Stomach (tissue), 8 donors: ENCODE measurements at regions not wholly inside any gene's neighbourhood (a gene's known extent, or its start where the extent isn't known, plus 50 kb on each side); places are given as distances from the start of the nearest gene placed in this dataset.

ENCODE experiments used
- DNase-seq, 2 donors: peaks; one replicate each; pipeline versions ENCODE4 v3.0.0 to v3.0.0-alpha.2; 2013 to 2019
- H3K27ac ChIP-seq, 5 donors: fragments of 200-600 bp in 4 of 5; sonication (generic) in 4 of 5; one replicate each; pipeline ENCODE4 v1.5.1; 2013 to 2019; ENCODE audit warnings: mild to moderate bottlenecking in 1 of 5, moderate library complexity in 1 of 5
- H3K27me3 ChIP-seq, 3 donors: fragments of 200-600 bp; sonication (generic); one replicate each; pipeline ENCODE4 v1.5.1; 2017 to 2019; ENCODE audit warnings: mixed run types in 1 of 3
- H3K36me3 ChIP-seq, 4 donors: fragments of 200-600 bp; sonication (generic); 1 replicate in 3 of 4; 2 replicates in 1 of 4; pipeline ENCODE4 v1.5.1; 2016 to 2019
- H3K4me1 ChIP-seq, 4 donors: fragments of 200-600 bp; sonication (generic); one replicate each; pipeline ENCODE4 v1.5.1; 2016 to 2019
- H3K4me3 ChIP-seq, 4 donors: fragments of 200-600 bp; sonication (generic) in 3 of 4; one replicate each; pipeline ENCODE4 v1.5.1; 2016 to 2019; ENCODE audit warnings: mild to moderate bottlenecking in 1 of 4
- H3K9me3 ChIP-seq, 4 donors: fragments of 200-600 bp; sonication (generic); one replicate each; pipeline ENCODE4 v1.5.1; 2016 to 2019
- EP300 ChIP-seq: sonication (generic); formaldehyde crosslinking; IDR thresholded peaks from one replicate; pipeline ENCODE4 v1.6.1; 2017; ENCODE audit warnings: antibody characterized with exemption
- POLR2A ChIP-seq, 4 donors: fragments of 450-650 bp; IDR thresholded peaks; one replicate each; pipeline ENCODE4 v1.6.1; 2016; ENCODE audit warnings: antibody characterized with exemption in 4 of 4, control low read depth in 2 of 4, mild to moderate bottlenecking in 1 of 4, moderate library complexity in 1 of 4
- POLR2AphosphoS5 ChIP-seq, 3 donors: sonication (generic); formaldehyde crosslinking; IDR thresholded peaks; one replicate each; pipeline ENCODE4 v1.6.1; 2016; ENCODE audit warnings: antibody characterized with exemption in 3 of 3
- WGBS, 5 donors: extraction: QIAGEN DNeasy Blood & Tissue Kit in 3 of 5; methylation state at CpG; one replicate each; pipeline versions ENCODE4 v1.1.5 to v1.1.7; 2013 to 2018; 5-methylcytosine and 5-hydroxymethylcytosine counted together
- intact Hi-C: fragments of 100-400 bp; cut with DNase I; formaldehyde crosslinking; loops from one replicate; pipeline ENCODE4 v1.15.1; 2023; ENCODE audit warnings: low total_unique reads
- TF ChIP-seq, protein P1 (sequence below), 7 experiments: fragments of 450-650 bp in 4 of 7; fragments of 200-600 bp in 3 of 7; sonication (generic) in 3 of 7; IDR thresholded peaks; one replicate each; pipeline ENCODE4 v1.5.1; 2016 to 2019; ENCODE audit warnings: antibody characterized with exemption in 7 of 7, control low read depth in 2 of 7, mild to moderate bottlenecking in 1 of 7
- donor health status: healthy with polysubstance abuse.
- donor health status: Bipolar disorder and iron deficiency.
- donor health status: healthy.

DNA sequence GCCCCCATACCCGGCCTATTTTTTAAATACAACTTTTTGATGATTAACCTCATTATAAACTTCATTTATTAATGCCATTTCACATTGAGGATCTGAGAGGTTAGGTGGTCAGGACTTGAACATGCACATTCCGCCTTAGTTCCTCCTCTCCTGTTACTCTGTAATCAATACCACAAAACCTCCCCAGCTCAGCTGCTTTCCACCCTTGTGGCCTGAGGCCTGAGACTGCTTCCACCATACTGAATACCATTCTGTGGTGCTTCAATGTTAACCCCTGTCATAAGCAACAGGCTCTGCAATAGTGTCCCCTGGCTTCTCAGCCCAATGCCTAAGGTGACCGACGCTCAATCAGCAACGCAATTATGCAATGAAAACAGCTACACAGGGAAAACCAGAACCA, 405.4 kb downstream of the ETS1 start:
- DNase-seq = no peak
- 88 to 96% (median 93%) methylated on average over 5 of the region's 5 CpGs for WGBS, 5 donors
- no peak for TF ChIP-seq POLR2AphosphoS5 (IDR thresholded peaks at IDR 0.05)
- TF ChIP-seq EP300 = no peak
- TF ChIP-seq POLR2A (IDR thresholded peaks at IDR 0.05) = no peak
- TF ChIP-seq, protein P1, sequence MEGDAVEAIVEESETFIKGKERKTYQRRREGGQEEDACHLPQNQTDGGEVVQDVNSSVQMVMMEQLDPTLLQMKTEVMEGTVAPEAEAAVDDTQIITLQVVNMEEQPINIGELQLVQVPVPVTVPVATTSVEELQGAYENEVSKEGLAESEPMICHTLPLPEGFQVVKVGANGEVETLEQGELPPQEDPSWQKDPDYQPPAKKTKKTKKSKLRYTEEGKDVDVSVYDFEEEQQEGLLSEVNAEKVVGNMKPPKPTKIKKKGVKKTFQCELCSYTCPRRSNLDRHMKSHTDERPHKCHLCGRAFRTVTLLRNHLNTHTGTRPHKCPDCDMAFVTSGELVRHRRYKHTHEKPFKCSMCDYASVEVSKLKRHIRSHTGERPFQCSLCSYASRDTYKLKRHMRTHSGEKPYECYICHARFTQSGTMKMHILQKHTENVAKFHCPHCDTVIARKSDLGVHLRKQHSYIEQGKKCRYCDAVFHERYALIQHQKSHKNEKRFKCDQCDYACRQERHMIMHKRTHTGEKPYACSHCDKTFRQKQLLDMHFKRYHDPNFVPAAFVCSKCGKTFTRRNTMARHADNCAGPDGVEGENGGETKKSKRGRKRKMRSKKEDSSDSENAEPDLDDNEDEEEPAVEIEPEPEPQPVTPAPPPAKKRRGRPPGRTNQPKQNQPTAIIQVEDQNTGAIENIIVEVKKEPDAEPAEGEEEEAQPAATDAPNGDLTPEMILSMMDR (IDR thresholded peaks at IDR 0.05) = no peak
- Histone ChIP-seq H3K27ac (no peak overlapping the region), H3K9me3 (no peaks in the 10 kb centered on the region), H3K4me3 (no peak overlapping the region), H3K4me1 (no peaks in the 10 kb centered on the region), H3K36me3 (no peaks in the 10 kb centered on the region), H3K27me3 (no peaks in the 10 kb centered on the region)
- intact Hi-C loops = no loop called here

DNA sequence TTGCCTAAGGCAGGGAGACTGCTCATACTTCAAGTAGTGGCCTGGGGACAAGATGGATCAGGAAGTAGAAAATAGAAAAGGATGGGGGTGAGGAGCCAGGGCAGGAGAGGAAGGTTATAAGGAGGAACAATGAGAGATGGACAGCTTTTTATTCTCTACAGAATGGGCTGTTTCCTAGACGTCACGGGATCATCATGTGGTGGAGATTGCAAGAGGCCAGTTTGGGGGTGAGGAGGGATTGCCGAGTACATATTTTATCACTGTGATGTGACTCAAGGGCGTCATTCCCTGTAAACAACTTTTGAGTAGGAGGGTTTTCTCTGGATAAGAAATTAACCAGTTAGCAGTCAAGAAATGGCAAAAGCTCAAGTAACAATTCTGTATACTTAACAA, 406.3 kb downstream of the ETS1 start:
- Histone ChIP-seq H3K4me3 (no peak overlapping the region), H3K9me3 (no peaks in the 10 kb centered on the region), H3K27me3 (no peaks in the 10 kb centered on the region), H3K36me3 (no peaks in the 10 kb centered on the region), H3K27ac (no peak overlapping the region), H3K4me1 (no peaks in the 10 kb centered on the region)
- TF ChIP-seq, protein P1 (IDR thresholded peaks at IDR 0.05) = no peak
- TF ChIP-seq EP300 (no peak), POLR2A (IDR thresholded peaks at IDR 0.05) (no peak), POLR2AphosphoS5 (IDR thresholded peaks at IDR 0.05) (no peak)
- no peak for DNase-seq
- intact Hi-C loops = no loop called here
- 68 to 80% (median 75%) methylated on average over 4 of the region's 4 CpGs for WGBS, 5 donors

DNA sequence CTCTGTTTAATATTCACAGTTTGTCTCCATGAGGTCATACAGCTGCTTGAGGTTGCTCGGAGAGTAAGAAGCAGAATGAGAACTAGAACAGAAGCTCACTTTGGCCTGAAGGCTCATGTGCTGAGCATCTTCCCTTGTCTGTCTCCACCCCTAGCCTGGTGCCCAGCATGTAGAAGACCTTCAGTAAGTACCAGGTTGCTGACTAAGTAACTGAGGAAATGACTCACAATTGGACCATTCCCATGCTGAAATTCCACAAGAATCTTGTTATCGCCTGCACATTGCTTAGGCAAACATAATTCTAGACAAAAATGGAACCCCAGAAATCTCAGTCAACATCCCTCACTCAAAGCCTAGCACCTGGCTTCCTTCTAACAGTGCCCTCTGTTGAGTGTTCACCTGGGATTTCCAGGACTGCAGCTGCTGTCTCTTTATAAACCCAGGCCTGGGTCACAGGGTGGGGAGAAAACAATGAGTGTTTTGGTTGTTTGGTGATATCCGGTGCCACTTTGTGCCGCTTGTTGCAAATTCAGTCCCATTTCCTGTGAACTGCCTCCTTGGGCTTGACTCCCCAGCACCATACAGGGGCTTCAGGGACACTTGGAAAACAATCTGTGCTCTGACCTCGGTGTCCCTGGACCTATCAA, 406.8 kb downstream of the ETS1 start:
- TF ChIP-seq POLR2A (IDR thresholded peaks at IDR 0.05) (no peak), POLR2AphosphoS5 (IDR thresholded peaks at IDR 0.05) (no peak), EP300 (no peak)
- TF ChIP-seq, protein P1 (IDR thresholded peaks at IDR 0.05) = no peak
- no peaks in the 10 kb centered on the region for H3K36me3 ChIP-seq
- H3K4me3 ChIP-seq = no peak overlapping the region
- DNase-seq = no peak
- H3K9me3 ChIP-seq = no peaks in the 10 kb centered on the region
- no peak overlapping the region for H3K27ac ChIP-seq
- no peaks in the 10 kb centered on the region for H3K4me1 ChIP-seq
- no peaks in the 10 kb centered on the region for H3K27me3 ChIP-seq
- intact Hi-C loops = no loop called here
- 66 to 85% (median 70%) methylated on average over 5 of the region's 5 CpGs for WGBS, 5 donors

DNA sequence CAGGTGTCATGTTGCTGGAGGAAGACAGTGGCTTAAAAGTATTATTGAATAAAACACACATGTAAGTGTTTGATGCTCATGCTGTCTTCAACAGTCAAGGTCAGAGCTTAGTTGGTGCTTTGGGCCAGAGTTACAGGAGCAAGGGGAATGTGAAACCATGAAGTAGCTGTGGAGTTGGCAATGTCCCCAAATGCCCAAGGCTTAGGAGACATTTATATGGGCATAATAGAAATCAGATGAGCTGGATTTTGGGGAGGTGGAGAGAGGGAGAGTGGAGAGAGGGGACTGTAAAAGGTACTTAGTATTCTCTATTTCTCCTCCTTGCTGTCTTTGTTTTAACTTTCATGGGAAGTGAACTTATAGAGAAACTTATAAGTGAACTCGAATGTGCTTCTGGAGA, 407.8 kb downstream of the ETS1 start:
- no peak overlapping the region for H3K4me3 ChIP-seq
- WGBS, 5 donors = 79 to 96% (median 85%) methylated on average over 1 of the region's 1 CpG
- no peaks in the 10 kb centered on the region for H3K36me3 ChIP-seq
- intact Hi-C loops = no loop called here
- no peaks in the 10 kb centered on the region for H3K27me3 ChIP-seq
- no peaks in the 10 kb centered on the region for H3K9me3 ChIP-seq
- TF ChIP-seq POLR2A (IDR thresholded peaks at IDR 0.05) (no peak), EP300 (no peak), POLR2AphosphoS5 (IDR thresholded peaks at IDR 0.05) (no peak)
- TF ChIP-seq, protein P1 (IDR thresholded peaks at IDR 0.05) = no peak
- DNase-seq = no peak
- H3K4me1 ChIP-seq = no peaks in the 10 kb centered on the region
- no peak overlapping the region for H3K27ac ChIP-seq
